LHCN-M2 (cell line): ENCODE measurements at regions not wholly inside any gene's neighbourhood (a gene's known extent, or its start where the extent isn't known, plus 50 kb on each side); places are given as distances from the start of the nearest gene placed in this dataset.
A peak's percentile ranks its signal among the peaks of the same experiment; 100 is the strongest.
"Not testable (repeated sequence)": the region's sequence is repeated elsewhere in the genome, so short reads cannot be mapped to it uniquely, and the experiment has no call there.

ENCODE experiments used
- DNase-seq: peaks from one replicate; pipeline ENCODE4 v3.0.0-alpha.2; 2012; ENCODE audit warnings: low read depth

GRCh38 chr15:26029586-26029985, 166.5 kb upstream of the ATP10A start:
- DNase-seq = not testable (repeated sequence)

- DNase-seq = no peak
Measured at GRCh38 chr15:26029146-26029545, 166.0 kb upstream of the ATP10A start.

DNA sequence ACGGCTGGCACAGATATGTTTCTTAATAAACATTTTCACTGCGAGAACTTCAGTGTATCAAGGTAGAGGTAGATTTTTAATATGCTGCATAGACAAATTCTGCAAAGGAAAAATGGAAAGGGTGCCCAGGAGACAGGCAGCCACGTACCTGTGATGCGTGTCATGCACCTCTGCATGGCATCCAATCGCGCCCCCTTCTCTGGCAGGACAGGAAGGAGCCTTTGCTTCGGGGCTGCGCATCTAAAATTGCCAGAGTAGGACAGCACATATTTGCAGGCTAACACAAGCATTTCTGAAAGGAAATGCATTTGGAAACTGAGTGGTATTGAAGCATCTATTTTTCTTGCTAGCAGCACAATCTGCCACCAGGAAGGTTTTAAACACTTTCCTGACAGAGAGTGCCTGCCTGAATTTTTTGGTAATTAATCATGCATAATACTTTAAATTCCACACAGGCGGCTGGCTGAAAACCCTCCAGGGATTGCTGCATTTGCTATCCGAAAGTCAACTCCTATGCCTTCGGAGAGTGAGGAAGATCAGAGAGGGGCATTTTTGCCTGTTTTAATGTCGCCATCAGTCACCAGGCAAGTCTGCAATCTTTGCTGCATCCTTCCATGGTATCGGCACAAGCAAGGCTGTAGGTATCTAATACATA, 165.1 kb upstream of the ATP10A start:
- DNase-seq = peak; percentile 51

DNA sequence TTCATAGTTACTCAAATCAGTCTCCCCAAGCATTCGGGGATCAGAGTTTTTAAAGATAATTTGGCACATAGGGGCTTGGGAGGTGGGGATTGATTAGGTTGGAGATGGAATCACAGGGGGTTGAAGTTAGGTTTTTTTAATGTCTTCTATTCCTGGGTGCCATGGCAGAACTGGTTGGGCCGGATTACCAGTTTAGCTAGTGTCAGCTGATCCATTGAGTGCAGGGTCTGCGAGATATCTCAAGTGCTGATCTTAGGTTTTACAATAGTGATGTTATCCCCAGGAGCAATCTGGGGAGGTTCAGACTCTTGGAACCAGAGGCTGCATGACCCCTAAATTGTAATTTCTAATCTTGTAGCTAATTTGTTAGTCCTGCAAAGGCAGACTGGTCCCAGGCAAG, 163.5 kb upstream of the ATP10A start:
- DNase-seq = not testable (repeated sequence)

DNA sequence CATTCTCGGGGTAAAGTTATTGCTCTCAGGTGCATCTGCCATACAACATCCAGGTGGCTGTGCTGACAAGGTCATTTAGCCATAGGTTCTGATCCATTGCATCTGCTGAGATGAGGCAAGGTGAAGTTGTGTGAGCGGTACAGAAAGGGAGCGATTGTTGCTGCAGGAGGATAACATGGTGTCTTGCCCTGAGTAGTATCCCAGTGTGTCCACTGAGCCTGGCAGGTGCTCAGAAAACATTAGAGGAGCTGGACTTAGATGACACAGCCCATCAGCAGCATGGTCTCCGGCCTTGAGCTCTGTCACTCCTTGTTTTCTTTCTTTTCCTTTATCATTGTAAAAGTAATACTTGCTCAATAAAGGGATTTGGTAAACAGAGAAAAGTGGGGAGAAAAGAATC, 161.1 kb upstream of the ATP10A start:
- DNase-seq = no peak

- no peak for DNase-seq
Measured at GRCh38 chr15:26023691-26024090, 160.6 kb upstream of the ATP10A start.

GRCh38 chr15:26023231-26023630, 160.1 kb upstream of the ATP10A start:
- no peak for DNase-seq

GRCh38 chr15:26020871-26021270, 157.7 kb upstream of the ATP10A start:
- DNase-seq = no peak

- DNase-seq = no peak
Measured at GRCh38 chr15:26017665-26018064, 154.5 kb upstream of the ATP10A start.

GRCh38 chr15:26015516-26016075, 152.5 kb upstream of the ATP10A start:
- DNase-seq = no peak

DNA sequence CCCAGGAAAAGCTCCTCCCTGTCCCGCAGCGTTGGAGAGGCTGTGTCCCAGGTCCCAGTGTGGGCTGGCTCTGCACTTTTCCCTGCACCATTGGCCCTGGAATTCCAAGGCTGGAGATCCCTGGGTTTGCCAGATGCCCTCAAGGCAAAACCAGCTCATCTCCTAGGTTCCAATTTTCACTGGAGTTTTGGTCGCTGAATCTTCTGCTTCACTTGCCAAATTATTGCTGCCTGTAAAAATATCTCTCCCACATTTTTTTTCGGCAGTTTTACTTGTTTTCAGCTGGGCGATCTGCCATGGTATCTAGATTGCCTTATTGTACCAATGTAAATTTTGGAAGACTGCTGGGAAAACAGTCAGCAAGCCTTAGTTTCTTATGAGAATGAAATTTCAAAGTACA, 150.9 kb upstream of the ATP10A start:
- no peak for DNase-seq

DNA sequence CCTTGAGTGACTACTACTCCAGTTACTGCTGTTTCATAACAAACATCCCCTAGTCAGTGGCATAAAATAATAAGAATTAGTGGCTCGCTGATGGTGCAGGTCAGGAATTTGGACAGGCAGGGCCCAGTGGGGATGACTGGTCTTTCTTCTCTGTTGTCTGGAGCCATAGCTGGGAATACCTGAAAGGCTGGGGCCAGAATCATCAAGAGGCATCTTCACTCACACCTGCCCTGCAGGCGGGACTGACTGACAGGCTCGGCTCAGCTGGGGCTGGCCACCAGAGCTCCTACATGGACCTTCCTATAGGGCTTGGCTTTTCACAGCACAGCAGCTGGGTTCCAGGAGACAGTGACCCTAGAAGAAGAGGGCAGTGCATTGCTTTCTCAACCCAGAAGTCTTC, 148.8 kb upstream of the ATP10A start:
- no peak for DNase-seq

DNA sequence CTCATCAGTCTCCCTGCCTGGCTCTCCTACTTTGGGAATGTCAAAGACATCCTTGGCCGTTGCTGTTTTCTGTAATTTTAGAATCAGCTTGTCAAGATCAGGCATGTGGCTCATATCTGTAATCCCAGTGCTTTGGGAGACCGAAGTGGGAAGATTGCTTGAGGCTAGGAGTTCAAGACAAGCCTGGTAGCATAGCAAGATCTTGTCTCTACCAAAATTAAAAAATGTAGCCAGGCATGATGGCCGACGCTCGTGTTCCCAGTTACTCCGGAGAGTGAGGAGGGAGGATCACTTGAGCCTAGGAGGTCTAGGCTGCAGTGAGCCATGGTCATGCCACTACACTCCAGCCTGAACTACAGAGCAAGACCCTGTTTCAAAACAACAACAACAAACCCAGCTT, 144.0 kb upstream of the ATP10A start:
- DNase-seq = no peak

- DNase-seq = no peak
Measured at GRCh38 chr15:26001201-26001600, 138.1 kb upstream of the ATP10A start.

GRCh38 chr15:25993506-25993905, 130.4 kb upstream of the ATP10A start:
- DNase-seq = no peak

DNA sequence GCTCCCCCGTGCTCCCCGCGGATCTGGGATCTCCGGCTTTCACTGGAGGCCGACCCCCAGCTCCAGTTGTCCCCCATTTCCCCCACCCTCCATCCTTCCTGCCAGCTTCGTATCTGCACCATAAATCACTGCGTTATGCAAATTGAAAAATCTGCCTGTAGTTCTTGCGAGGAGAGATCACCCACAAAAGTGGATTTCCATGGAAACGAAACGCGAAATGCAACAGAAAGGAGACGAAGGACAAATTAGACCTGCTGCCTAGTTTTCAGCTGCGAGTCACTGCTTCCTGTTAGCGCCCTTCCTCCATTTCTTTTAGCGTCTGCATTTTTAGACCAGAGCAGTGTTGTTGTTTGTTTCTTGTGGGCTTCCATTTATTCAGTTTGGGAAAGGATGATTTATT, 127.1 kb upstream of the ATP10A start:
- no peak for DNase-seq

DNA sequence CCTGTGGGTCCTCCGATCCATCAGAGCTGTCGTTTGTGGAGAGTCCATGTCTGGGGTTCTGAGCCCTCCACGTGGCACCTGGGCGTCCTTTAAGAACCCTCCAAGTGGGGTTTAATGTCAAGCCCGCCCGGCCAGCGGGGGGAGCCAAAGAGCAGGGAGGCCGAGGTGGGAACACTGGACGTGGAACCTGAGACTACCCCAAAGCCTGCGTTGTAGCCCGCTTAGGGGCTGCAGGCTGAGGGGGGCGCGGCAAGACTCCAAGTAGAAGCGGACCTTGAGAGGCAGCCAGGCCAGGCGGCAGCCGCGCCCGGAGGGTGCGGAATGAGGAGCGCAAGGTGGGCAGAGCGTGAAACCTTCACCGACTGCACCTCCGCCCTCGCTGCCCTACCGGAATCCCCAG, 126.2 kb upstream of the ATP10A start:
- DNase-seq = no peak

- not testable (repeated sequence) for DNase-seq
Measured at GRCh38 chr15:25988716-25989115, 125.6 kb upstream of the ATP10A start.

DNA sequence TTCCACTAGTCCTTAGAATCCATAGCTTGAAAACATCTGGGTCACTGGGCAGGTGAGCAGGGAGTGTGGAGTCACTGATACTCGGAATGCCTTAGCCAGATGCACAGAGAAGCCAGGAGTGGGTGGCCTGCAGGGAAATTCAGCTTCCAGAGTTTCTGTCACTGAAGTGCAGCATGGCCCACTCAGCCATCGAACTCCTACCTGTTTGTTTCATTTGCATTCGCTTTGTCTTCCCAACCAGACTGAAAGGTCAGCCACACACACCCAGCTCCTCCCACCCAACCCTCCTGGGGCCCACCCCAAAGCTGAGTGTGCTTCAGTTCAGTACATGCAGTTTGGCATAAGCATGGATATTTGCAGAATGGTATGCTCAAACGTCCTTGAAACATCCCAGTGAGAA, 124.5 kb upstream of the ATP10A start:
- DNase-seq = no peak

DNA sequence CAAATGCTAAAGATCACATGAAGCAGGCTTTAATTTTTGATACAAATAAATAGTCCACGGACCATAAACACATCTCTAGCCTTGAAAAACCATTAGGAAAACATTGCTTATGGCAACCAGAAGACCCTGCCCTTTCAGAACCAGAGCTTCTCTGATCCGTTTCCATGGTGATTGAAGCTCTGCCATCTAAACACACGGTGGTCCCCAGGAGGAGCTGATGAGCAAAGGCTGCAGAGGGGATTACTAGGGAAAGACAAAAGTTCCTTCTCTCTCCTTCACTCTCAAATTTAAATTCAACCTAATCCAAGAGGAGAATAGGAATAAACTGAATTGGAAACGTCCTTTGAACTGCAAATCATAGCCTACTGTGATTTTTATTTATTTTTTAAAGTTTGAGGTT, 122.0 kb upstream of the ATP10A start:
- DNase-seq = no peak

GRCh38 chr15:25982736-25983135, 119.6 kb upstream of the ATP10A start:
- no peak for DNase-seq

- DNase-seq = no peak
Measured at GRCh38 chr15:25981114-25981513, 118.0 kb upstream of the ATP10A start.

DNA sequence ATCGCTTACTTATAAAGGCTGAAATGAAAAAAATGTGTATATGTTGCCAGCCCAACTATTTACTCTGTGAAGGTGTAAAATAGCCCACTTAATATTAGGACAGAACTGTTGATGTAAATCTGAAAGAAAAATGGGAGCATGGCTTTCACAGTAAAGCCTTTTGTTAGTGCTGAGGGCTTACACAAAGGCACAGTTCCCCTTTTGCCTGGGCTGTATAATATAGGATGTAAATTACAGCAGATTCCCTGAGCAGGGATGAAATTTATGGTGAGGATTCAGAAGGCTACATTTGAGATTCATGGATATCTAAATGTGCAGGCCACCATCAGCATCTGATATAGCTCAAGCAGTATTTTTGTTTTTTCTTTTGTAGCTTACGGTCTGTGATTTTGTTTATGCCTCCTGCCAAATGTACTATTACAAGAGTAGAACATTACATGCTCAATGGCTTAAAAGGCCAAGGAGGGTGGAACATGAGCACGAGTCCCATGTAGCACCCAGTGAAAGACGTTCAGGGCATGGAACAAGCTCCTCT, 109.1 kb upstream of the ATP10A start:
- DNase-seq = no peak

GRCh38 chr15:25971053-25971452, 107.9 kb upstream of the ATP10A start:
- peak; percentile 2 for DNase-seq
